Mucosa of descending colon (tissue), 3 donors: ENCODE measurements at regions not wholly inside any gene's neighbourhood (a gene's known extent, or its start where the extent isn't known, plus 50 kb on each side); places are given as distances from the start of the nearest gene placed in this dataset.

Source experiments
- ATAC-seq: fragments of 200-7000 bp; cut with Tn5 transposase; one replicate; pipeline ENCODE4 v1.9.1; 2020; ENCODE audit warnings: mild to moderate bottlenecking, moderate library complexity
- DNase-seq, 3 donors: peaks; one replicate each; pipeline ENCODE4 v3.0.0-alpha.2; 2020
- H3K36me3 ChIP-seq: fragments of 200-600 bp; one replicate; pipeline ENCODE4 v1.8.0; 2021; ENCODE audit warnings: low read depth, mild to moderate bottlenecking
- H3K4me1 ChIP-seq: fragments of 200-600 bp; one replicate; pipeline ENCODE4 v1.8.0; 2021; ENCODE audit warnings: low read depth, mild to moderate bottlenecking
- H3K4me3 ChIP-seq: fragments of 200-600 bp; one replicate; pipeline ENCODE4 v1.8.0; 2021; ENCODE audit warnings: mild to moderate bottlenecking
- H3K9me3 ChIP-seq: fragments of 200-600 bp; one replicate; pipeline ENCODE4 v1.8.0; 2021; ENCODE audit warnings: mild to moderate bottlenecking
- CTCF ChIP-seq: fragments of 200-600 bp; IDR thresholded peaks from one replicate; pipeline ENCODE4 v1.8.0; 2022; ENCODE audit warnings: antibody characterized with exemption, mild to moderate bottlenecking
- intact Hi-C, 2 donors: fragments of 100-400 bp; cut with DNase I in 1 of 2; cut with micrococcal nuclease in 1 of 2; formaldehyde crosslinking; loops; one replicate each; pipeline versions ENCODE4 v1.11.0 to v1.11.1; 2022; cut with DNase I, micrococcal nuclease
- donor health status: DM: no; HTN: no; CAD: no; lungs with moderate emphysema.
- donor health status: DM: no; HTN: no; CAD: no.
- donor health status: DM: no; HTN: yes; CAD: no.

DNA sequence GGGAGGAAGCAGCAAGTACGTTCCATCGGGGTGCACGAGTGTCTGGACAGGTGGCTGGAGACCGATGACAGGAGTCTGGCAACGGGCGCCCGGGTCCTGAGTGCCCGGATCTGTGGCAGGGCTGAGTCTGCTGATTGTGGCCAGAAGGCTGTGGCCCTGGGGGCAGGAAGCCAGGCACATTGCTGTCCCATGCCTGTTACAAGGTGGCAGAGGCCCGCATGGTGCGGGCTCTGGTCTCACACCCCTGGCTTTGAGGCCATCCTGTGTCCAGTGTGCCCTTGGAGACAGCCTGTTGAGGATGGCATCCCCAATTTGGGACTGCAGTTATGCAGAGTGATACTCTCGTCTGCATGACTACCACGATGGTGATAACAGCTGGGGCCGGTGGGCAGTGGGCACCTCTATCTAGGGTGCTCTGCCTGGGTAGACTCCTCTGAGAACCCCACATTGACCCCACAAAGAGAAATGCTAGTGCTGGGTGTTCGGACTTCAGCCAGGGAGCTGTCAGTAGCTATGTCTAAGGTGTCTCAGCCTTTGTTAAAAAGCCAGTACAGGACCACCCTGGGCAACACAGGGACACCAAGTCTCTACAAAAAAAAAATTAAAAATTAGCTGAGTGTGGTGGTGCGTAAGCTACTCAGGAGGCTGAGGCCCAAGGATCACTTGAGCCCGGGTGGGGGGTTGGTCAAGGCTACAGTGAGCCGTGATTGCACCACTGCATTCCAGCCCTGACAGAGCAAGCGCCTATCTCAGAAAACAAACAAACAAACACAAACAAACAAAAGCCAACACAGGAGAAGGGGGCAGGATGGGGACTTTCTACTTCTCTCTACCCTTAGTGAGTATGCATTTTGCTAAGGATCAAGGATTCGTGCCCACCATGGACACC, 88.3 kb downstream of the RHOB start:
- ATAC-seq (no peak), DNase-seq (no peak)
- Histone ChIP-seq H3K36me3 (no peaks in the 10 kb centered on the region), H3K9me3 (no peaks in the 10 kb centered on the region), H3K4me3 (no peak overlapping the region), H3K4me1 (no peaks in the 10 kb centered on the region)
- intact Hi-C loops, result no loop called here
- TF ChIP-seq CTCF, result no peak

- Histone ChIP-seq H3K4me3 (no peak overlapping the region), H3K9me3 (no peaks in the 10 kb centered on the region), H3K4me1 (no peaks in the 10 kb centered on the region), H3K36me3 (no peaks in the 10 kb centered on the region)
- no peak for TF ChIP-seq CTCF
- intact Hi-C loops, result no loop called here
- DNase-seq (no peak), ATAC-seq (no peak)
Measured at GRCh38 chr2:20536619-20537422, 89.9 kb downstream of the RHOB start.

DNA sequence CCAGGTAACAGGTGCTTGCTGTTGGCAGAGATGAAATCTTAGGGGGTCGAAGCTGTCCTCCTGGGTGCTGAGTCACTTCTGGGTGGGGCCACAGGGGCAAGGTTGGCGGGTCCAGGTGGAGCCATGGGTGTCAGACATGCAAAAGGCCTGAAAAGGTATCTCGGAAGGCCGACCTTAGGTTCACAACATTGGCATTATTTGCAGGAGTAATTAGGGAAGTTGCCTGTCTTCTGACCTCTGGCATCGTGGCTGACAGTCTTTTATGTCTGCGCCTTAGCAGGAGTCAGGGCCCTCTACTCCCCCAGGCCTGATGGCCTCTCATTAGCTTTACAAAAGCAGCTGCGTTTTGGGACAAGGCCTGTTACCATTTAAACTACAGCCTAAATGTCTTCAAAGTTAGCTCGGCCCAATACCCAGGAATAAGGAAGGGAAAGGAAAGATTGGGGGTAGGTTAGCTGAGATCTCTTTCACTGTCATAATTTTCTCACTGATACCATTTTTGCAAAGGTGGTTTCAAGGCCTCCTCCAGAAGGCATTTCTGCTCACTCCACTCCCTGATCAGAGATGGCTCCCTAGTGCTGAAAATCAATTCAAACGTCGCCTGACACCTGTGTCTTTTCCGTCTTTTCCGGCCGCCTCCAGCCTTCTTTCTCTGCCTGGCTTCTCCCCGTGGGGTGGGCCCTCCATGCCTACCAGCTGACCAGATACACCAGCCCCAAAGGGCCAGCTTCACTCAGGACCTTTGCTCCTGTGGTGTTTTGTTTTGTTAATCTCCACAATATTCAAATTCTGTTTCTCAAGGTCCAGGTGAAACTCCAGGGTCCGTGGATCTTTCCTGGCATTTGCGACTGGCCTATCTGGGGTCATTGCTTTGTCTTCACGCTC, 90.8 kb downstream of the RHOB start:
- TF ChIP-seq CTCF, result no peak
- Histone ChIP-seq H3K4me1 (no peaks in the 10 kb centered on the region), H3K9me3 (no peaks in the 10 kb centered on the region), H3K36me3 (no peaks in the 10 kb centered on the region), H3K4me3 (no peak overlapping the region)
- ATAC-seq (no peak), DNase-seq (no peak)
- intact Hi-C loops, result no loop called here

DNA sequence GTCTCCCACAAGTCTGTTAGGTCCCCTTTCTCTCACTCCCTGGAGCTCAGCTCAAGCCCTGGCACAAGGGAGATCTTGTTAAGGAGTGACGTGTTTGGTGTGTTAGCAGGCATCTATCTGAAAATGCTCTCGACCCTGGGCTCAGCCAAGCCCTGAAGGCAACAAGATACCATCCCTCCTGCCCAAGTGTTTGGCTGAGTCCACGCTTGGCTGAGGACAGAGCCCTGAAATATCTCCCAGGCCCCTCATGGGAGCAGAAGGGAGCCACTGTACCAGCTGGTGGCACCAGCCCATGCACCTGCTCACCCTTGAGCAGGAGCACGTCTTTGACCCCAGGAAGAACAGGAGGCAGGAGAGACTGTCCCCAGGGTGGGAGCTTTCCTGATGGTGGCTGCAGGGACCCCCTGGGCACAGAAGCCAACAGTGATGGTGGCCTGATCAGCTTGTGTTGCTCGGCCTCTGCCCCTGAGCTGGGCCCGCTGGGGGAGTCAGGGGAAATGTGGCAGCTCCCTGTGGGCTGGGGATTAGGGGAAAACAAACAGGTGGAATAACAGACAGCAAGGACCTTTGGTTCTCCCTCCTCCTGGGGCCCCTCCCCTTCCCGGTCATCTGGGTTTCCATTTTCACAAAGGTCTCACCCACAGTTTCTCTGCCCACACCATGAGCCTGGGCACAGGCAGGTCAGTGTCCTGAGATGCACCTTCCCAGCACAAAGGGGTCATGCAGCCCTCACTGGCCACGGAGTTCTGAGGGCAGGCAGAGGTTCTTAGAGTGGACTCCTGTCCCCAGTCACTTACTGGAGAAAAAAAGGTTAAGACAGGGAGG, 91.6 kb downstream of the RHOB start:
- no peak for TF ChIP-seq CTCF
- Histone ChIP-seq H3K36me3 (no peaks in the 10 kb centered on the region), H3K4me3 (no peak overlapping the region), H3K4me1 (no peaks in the 10 kb centered on the region), H3K9me3 (no peaks in the 10 kb centered on the region)
- intact Hi-C loops, result no loop called here
- peak in 1 of 3 donors; percentile 17 for DNase-seq
- ATAC-seq, result no peak
